ENCODE measurements at regions not wholly inside any gene's neighbourhood (a gene's known extent, or its start where the extent isn't known, plus 50 kb on each side); places are given as distances from the start of the nearest gene placed in this dataset.

DNA sequence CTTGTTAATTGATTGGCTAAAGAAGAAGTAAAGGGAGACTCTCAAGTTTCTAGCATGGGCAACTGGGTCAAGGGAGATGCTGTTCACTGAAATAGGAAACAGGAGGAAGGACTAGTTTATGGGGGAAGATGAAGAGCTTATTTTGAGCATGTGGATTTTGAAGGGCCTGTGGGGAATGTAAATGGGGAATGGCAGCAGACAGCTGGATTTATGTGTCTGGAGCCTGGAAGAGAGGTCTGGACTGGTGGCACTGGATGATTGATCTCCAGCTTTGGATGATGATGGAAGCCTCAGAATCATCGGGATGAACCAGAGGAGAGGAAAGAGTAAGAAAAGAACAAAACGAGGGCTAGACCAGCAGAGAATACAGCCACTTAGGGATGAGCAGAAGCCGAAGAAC, 54.9 kb upstream of the ENAH start:
- ATAC-seq (no peak), DNase-seq (ENCODE audit: low spot score) (no peak)
- intact Hi-C loops (cut with DNase I), result no loop called here

DNA sequence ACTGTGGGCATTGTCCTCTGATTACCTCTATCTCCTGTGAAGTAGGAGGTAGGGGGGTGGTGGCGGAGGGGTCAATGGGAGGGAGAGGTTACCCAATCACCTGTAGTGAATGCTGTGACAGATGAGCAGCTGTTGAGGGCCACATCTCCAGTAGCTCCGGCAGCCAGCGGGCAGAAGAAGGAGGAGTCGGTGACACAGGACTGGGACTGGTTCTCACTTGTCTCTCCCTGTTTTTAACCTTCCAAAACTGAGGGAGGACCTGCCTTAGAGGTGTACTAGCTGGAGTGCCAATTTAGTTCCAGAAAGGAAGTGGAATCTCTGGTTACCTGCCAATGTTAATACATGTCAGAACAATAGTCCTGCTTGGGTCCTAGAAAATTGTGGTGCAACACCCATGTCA, 56.2 kb upstream of the ENAH start:
- ATAC-seq, result no peak
- DNase-seq (ENCODE audit: low spot score), result no peak
- intact Hi-C loops (cut with DNase I), result no loop called here

DNA sequence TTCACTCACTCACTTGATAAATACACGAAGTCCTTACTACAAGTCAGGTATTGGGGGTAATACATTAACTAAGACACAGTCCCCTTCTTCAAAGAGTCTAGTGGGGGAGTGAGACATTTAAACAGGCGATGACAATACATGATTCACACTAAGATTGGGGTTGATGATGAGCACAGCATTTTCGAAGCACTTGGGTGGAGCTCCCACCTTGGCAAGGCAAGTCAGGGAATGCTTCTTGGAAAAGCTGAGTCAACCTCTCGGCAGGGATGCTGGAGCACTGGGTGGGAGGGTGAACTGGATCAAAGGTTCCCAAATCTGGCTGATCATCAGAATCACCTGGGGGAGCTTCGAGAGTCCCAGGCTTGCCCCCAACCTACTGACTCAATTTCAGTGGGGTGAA, 57.9 kb upstream of the ENAH start:
- ATAC-seq, result peak; percentile 51
- no peak for DNase-seq (ENCODE audit: low spot score)
- intact Hi-C loops (cut with DNase I), result no loop called here

DNA sequence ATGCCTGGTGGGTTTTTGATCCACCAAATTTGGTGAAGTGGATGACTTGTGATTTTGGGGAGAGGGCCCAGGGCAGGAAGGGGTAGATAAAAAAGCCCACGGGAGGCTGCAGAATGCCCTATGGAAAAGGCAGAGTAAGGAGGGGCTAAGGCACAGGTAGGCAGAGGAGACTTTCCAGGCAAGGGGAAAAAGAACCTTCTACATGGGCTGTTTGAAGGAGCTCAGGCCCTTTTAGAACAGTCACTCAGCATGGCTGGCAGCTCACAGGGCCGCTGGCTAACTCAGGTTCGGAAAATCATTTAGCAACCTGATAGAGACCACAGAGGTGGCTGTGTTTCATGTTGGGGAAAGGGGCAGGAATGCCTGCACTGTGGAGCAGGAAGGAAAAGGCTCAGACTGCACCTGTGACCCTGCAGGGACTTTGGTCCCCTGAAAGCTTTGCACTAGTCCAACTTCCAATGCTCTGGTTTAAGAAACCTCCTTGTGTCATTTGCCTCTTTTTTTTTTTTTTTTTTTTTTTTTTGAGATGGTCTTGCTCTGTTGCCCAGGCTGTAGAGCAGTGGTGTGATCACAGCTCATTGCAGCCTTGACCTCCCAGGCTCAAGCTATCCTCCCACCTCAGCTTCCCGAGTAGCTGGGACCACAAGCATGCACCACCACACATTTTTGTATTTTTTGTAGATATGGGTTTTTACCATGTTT, 58.5 kb upstream of the ENAH start:
- intact Hi-C loops (cut with DNase I), result no loop called here
- DNase-seq (ENCODE audit: low spot score), result no peak
- no peak for ATAC-seq

DNA sequence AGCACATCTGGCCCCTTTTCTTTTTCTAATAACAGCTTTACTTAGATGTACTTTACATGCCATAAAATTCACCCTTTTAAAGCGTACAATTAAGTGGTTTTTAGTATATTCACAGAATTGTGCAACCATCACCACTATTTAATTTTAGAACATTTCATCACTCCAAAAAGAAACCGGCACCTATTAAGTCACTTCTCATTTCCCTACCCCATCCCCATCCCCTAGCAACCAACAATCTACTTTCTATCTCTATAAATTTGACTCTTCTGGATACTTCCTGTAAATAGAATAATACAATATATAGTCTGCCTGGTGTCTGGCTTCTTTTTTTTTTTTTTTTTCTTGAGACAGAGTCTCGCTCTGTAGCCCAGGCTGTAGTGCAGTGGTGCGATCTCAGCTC, 59.5 kb upstream of the ENAH start:
- DNase-seq (ENCODE audit: low spot score), result no peak
- intact Hi-C loops (cut with DNase I), result no loop called here
- ATAC-seq, result no peak

DNA sequence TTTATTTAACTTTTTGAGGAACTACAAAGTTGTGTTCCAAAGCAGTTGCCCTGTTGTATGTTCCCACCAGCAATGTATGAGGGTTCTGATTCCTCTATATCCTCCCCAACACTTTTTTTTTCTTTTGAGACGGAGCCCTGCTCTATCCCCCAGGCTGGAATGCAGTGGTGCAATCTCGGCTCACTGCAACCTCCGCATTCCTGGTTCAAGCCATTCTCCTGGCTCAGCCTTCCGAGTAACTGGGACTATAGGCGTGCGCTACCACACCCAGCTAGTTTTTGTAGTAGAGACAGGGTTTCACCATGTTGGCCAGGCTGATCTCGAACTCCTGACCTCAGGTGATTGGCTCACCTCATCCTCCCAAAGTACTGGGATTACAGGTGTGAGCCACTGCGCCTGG, 60.4 kb upstream of the ENAH start:
- no peak for DNase-seq (ENCODE audit: low spot score)
- intact Hi-C loops (cut with DNase I), result no loop called here
- ATAC-seq, result no peak

DNA sequence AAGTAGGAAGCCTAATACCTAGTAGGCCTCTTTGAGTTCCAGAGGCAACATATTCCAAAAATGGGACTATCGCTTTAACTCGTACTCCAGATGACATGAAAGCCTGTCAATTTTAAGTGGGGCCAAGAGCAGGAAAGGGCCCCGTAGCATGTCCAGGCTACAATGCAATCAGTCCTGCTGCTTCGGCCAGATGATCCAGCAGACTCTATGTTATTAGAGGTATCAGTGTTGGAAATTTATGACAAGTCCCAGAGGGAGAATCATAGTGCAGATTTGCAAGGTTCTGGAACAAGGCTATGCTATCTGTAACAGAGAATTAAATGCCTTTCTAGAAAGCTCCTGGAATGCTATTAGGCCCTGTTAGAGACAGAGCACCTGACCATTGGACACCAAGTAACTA, 56.7 kb upstream of the SRP9 start:
- no peak for ATAC-seq
- no peak for DNase-seq (ENCODE audit: low spot score)
- intact Hi-C loops (cut with DNase I), result no loop called here

DNA sequence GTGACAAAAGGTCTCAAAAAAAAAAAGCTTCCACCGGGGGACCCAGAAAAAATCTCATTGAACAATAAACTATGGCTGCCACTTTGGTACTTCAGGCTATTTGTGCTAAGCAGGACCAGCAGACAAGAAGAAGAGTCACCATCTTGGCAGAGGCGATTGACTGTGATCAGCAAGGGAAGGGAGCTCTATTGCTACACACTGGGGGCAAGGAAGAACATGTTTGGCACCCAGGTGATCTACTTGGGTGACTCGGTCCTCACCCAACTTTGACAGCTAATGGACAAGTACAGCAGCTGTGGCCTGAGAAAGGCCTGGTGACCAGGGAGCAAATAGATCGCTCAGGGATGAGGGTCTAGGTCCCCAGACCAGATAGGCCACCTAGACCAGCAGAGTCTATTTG, 53.4 kb upstream of the SRP9 start:
- DNase-seq (ENCODE audit: low spot score), result no peak
- ATAC-seq, result no peak
- intact Hi-C loops (cut with DNase I), result no loop called here

Measured in sciatic nerve (tissue), 2 donors.